ENCODE measurements at regions not wholly inside any gene's neighbourhood (a gene's known extent, or its start where the extent isn't known, plus 50 kb on each side); places are given as distances from the start of the nearest gene placed in this dataset.

- FAIRE-seq (no peak), ATAC-seq (no peak), DNase-seq (ENCODE audit: low read depth, low spot score) (no peak)
- no peak overlapping the region for H2AFZ ChIP-seq (ENCODE audit: control insufficient read depth, low read depth, low read length)
- ChIA-PET SMC1A (ENCODE audit: uncharacterized antibody, unreplicated experiment) (no interaction called here), CTCF (interaction anchor here (0.6 kb wide), 1 partner anchor 708 kb away, joined by 4 read pairs; no protein-coding TSS in a partner anchor), RAD21 (ENCODE audit: unreplicated experiment) (no interaction called here), POLR2A (no interaction called here)
- H3K9me3 ChIP-seq (replicated peaks; ENCODE audit: control insufficient read depth, insufficient read depth, low read length) = no peaks in the 10 kb centered on the region; the same call in 2 of the 3 replicates
- TF ChIP-seq GATAD2B (conservative IDR thresholded peaks at IDR 0.05; ENCODE audit: low read depth) (no peak), SUPT20H (IDR thresholded peaks at IDR 0.05; ENCODE audit: borderline replicate concordance, control insufficient read depth, low read depth, low read length) (no peak), E2F8 (IDR thresholded peaks at IDR 0.05; ENCODE audit: low read depth, partially characterized antibody) (no peak), FOS (IDR thresholded peaks at IDR 0.05; ENCODE audit: borderline replicate concordance, extremely low read depth, insufficient read length) (no peak), PML (IDR thresholded peaks at IDR 0.05; ENCODE audit: low read length) (no peak)
- in situ Hi-C loops (cut with MboI) (no loop called here), intact Hi-C loops (cut with micrococcal nuclease; ENCODE audit: unreplicated experiment) (no loop called here)
- H4K20me1 ChIP-seq (ENCODE audit: control insufficient read depth, insufficient read depth) = no peaks in the 10 kb centered on the region
- H3K79me2 ChIP-seq (ENCODE audit: control insufficient read depth, insufficient read depth, low read length) = no peaks in the 10 kb centered on the region
- no peak overlapping the region for H3K4me2 ChIP-seq (ENCODE audit: control insufficient read depth, insufficient read depth)
- no peak overlapping the region for H3K27ac ChIP-seq (ENCODE audit: control insufficient read depth, insufficient read depth)
- H3K27me3 ChIP-seq (replicated peaks in 1 of 2; ENCODE audit: control insufficient read depth in 2 of 2, insufficient read depth in 2 of 2, low read length in 1 of 2) = no peaks in the 10 kb centered on the region
- H3K4me1 ChIP-seq (ENCODE audit: control insufficient read depth, insufficient read depth, low read length) = no peaks in the 10 kb centered on the region
- no peaks in the 10 kb centered on the region for H3K36me3 ChIP-seq (ENCODE audit: control insufficient read depth in 2 of 2, insufficient read depth in 2 of 2, low read length in 1 of 2)
- H3K4me3 ChIP-seq = no peak overlapping the region
- H3K9ac ChIP-seq (ENCODE audit: control insufficient read depth, insufficient read depth, low read length) = no peak overlapping the region
- BruUV-seq (replicated peaks) = no TSS peak
- WGBS (ENCODE audit: insufficient coverage, insufficient replicate concordance, low lambda C conversion rate, missing lambda C conversion rate) = 4% methylated on average over 2 of the region's 2 CpGs
Observed at GRCh38 chr16:73206151-73206707, 158.3 kb upstream of the ZFHX3 start.
